ENCODE measurements at regions not wholly inside any gene's neighbourhood (a gene's known extent, or its start where the extent isn't known, plus 50 kb on each side); places are given as distances from the start of the nearest gene placed in this dataset.

DNA sequence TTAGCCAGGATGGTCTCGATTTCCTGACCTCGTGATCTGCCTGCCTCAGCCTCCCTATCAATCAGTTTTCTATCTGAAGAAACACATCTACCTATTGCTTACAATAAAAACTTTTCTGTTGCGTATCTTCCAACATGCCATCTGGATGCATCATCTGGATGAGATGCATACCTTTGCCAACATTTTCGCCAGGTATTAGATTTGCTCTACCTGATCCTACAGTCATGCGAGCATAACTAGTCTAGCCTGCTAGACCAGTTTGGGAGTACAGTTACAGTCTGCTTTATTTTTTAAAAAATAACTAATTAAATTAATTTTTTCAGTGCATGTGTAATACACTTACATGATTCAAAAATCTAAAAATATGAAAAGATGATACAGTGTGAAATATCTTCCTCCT lies 334.0 kb upstream of the MEX3C start:
- WGBS (ENCODE audit: low lambda C conversion rate) = 52% methylated on average over 5 of the region's 5 CpGs
- Histone ChIP-seq H3K36me3 (replicated peaks in 1 of 2; ENCODE audit: control insufficient read depth in 1 of 2, insufficient read depth in 2 of 2, low read length in 2 of 2) (no peaks in the 10 kb centered on the region), H3K4me3 (replicated peaks in 1 of 3; ENCODE audit: insufficient read depth in 1 of 3, low read depth in 2 of 3, low read length in 3 of 3) (no peak overlapping the region), H4K20me1 (ENCODE audit: insufficient read depth, low read length) (no peaks in the 10 kb centered on the region), H3K79me2 (ENCODE audit: insufficient read depth, low read length) (no peaks in the 10 kb centered on the region), H3K9me3 (ENCODE audit: low read length) (no peaks in the 10 kb centered on the region), H3K27ac (ENCODE audit: extremely low read length, insufficient read depth, low read length) (no peak overlapping the region), H3K4me1 (ENCODE audit: insufficient read depth, low read length) (no peaks in the 10 kb centered on the region), H3K9ac (ENCODE audit: insufficient read depth, low read depth, low read length) (no peak overlapping the region), H3K4me2 (ENCODE audit: low read depth, low read length) (no peak overlapping the region), H3K27me3 (ENCODE audit: control insufficient read depth in 1 of 2, insufficient read depth in 2 of 2, low read length in 2 of 2) (no peaks in the 10 kb centered on the region), H2AFZ (ENCODE audit: low read length) (no peak overlapping the region)
- no peak for TF ChIP-seq EED (CRISPR knock-in tag; IDR thresholded peaks at IDR 0.05)
- TF ChIP-seq ZNF337 (CRISPR knock-in tag; IDR thresholded peaks at IDR 0.05; ENCODE audit: borderline replicate concordance, low read depth) = no peak
- no peak for TF ChIP-seq ZNF3 (CRISPR knock-in tag; IDR thresholded peaks at IDR 0.05)
- TF ChIP-seq ZNF816 (CRISPR knock-in tag; IDR thresholded peaks at IDR 0.05; ENCODE audit: borderline replicate concordance) = no peak
- TF ChIP-seq, protein P1, sequence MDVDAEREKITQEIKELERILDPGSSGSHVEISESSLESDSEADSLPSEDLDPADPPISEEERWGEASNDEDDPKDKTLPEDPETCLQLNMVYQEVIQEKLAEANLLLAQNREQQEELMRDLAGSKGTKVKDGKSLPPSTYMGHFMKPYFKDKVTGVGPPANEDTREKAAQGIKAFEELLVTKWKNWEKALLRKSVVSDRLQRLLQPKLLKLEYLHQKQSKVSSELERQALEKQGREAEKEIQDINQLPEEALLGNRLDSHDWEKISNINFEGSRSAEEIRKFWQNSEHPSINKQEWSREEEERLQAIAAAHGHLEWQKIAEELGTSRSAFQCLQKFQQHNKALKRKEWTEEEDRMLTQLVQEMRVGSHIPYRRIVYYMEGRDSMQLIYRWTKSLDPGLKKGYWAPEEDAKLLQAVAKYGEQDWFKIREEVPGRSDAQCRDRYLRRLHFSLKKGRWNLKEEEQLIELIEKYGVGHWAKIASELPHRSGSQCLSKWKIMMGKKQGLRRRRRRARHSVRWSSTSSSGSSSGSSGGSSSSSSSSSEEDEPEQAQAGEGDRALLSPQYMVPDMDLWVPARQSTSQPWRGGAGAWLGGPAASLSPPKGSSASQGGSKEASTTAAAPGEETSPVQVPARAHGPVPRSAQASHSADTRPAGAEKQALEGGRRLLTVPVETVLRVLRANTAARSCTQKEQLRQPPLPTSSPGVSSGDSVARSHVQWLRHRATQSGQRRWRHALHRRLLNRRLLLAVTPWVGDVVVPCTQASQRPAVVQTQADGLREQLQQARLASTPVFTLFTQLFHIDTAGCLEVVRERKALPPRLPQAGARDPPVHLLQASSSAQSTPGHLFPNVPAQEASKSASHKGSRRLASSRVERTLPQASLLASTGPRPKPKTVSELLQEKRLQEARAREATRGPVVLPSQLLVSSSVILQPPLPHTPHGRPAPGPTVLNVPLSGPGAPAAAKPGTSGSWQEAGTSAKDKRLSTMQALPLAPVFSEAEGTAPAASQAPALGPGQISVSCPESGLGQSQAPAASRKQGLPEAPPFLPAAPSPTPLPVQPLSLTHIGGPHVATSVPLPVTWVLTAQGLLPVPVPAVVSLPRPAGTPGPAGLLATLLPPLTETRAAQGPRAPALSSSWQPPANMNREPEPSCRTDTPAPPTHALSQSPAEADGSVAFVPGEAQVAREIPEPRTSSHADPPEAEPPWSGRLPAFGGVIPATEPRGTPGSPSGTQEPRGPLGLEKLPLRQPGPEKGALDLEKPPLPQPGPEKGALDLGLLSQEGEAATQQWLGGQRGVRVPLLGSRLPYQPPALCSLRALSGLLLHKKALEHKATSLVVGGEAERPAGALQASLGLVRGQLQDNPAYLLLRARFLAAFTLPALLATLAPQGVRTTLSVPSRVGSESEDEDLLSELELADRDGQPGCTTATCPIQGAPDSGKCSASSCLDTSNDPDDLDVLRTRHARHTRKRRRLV (CRISPR knock-in tag; IDR thresholded peaks at IDR 0.05) = no peak
- TF ChIP-seq, protein P2, sequence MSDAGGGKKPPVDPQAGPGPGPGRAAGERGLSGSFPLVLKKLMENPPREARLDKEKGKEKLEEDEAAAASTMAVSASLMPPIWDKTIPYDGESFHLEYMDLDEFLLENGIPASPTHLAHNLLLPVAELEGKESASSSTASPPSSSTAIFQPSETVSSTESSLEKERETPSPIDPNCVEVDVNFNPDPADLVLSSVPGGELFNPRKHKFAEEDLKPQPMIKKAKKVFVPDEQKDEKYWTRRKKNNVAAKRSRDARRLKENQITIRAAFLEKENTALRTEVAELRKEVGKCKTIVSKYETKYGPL (CRISPR knock-in tag; IDR thresholded peaks at IDR 0.05) = no peak
- TF ChIP-seq GTF2F1 (IDR thresholded peaks at IDR 0.05; ENCODE audit: low read length) = no peak
- no peak for TF ChIP-seq ZNF484 (CRISPR knock-in tag; IDR thresholded peaks at IDR 0.05; ENCODE audit: borderline replicate concordance, low read depth)
- no peak for TF ChIP-seq SMYD3 (CRISPR knock-in tag; IDR thresholded peaks at IDR 0.05)
- no peak for TF ChIP-seq SAP130 (CRISPR knock-in tag; IDR thresholded peaks at IDR 0.05; ENCODE audit: low read depth)
- no peak for TF ChIP-seq ATRX (CRISPR knock-in tag; IDR thresholded peaks at IDR 0.05; ENCODE audit: borderline replicate concordance)
- TF ChIP-seq KLF6 (CRISPR knock-in tag; IDR thresholded peaks at IDR 0.05) = no peak
- TF ChIP-seq ZNF552 (CRISPR knock-in tag; IDR thresholded peaks at IDR 0.05; ENCODE audit: borderline replicate concordance) = no peak
- no peak for TF ChIP-seq ZNF282 (IDR thresholded peaks at IDR 0.05; ENCODE audit: partially characterized antibody)
- no TSS peak for BruUV-seq (replicated peaks)
- FAIRE-seq (no peak), ATAC-seq (no peak), DNase-seq (ENCODE audit: low spot score) (no peak)
- CTCF ChIA-PET (ENCODE audit: low intra/inter-chr PET ratio, low total read pairs) = no interaction called here
- intact Hi-C loops (cut with micrococcal nuclease; ENCODE audit: unreplicated experiment) (no loop called here), in situ Hi-C loops (cut with HindIII; ENCODE audit: extremely low pct_ligation_motif_present, low pct_unique_long_range_greater_than_20kb) (no loop called here)
- POLR2A ChIA-PET = no interaction called here

Measured in HepG2 (cell line).